CD4-positive, alpha-beta T cell (primary cell): ENCODE measurements at regions not wholly inside any gene's neighbourhood (a gene's known extent, or its start where the extent isn't known, plus 50 kb on each side); places are given as distances from the start of the nearest gene placed in this dataset.

Experiments used
- ATAC-seq: fragments of 200-7000 bp; cut with Tn5 transposase; one replicate; pipeline ENCODE4 v1.10.0; 2022; ENCODE audit warnings: mild to moderate bottlenecking; ENCODE audit not compliant: poor library complexity
- CTCF ChIA-PET: fragments of 350-600 bp; sonication (Branson Sonifier 250); formaldehyde crosslinking; loops from one replicate; lab custom pipeline; 2021; ENCODE audit warnings: antibody characterized with exemption, inconsistent platforms; lab: Charles Lee
- POLR2A ChIA-PET: fragments of 350-600 bp; sonication (Branson Sonifier 250); formaldehyde crosslinking; loops from one replicate; lab custom pipeline; 2021; ENCODE audit warnings: antibody characterized with exemption, inconsistent platforms; lab: Charles Lee
- DNase-seq, 14 experiments: peaks; one replicate each; pipeline ENCODE4 v3.0.0-alpha.2; 2013 to 2020; ENCODE audit warnings: mixed read lengths in 2 of 14
- H3K27ac ChIP-seq, 2 donors: one replicate each; pipeline versions ENCODE4 v1.5.1 to v1.7.0; 2013; ENCODE audit warnings: low read length in 2 of 2, low read depth in 1 of 2, mild to moderate bottlenecking in 1 of 2
- H3K27me3 ChIP-seq, 2 experiments: 1 replicate in 1 of 2; 2 replicates in 1 of 2; pipeline versions ENCODE4 v1.6.1 to v1.7.0; 2013; ENCODE audit warnings: low read length in 2 of 2, control low read depth in 1 of 2, mild to moderate bottlenecking in 1 of 2, moderate library complexity in 1 of 2; ENCODE audit not compliant: insufficient read depth in 2 of 2, control insufficient read depth in 1 of 2
- H3K36me3 ChIP-seq: one replicate; pipeline ENCODE4 v1.6.1; 2013; ENCODE audit warnings: low read length, control low read depth; ENCODE audit not compliant: insufficient read depth
- H3K4me1 ChIP-seq: one replicate; pipeline ENCODE4 v1.6.1; 2013; ENCODE audit warnings: low read length, control low read depth; ENCODE audit not compliant: insufficient read depth
- H3K4me3 ChIP-seq: one replicate; pipeline ENCODE4 v1.5.1; 2013; ENCODE audit warnings: mild to moderate bottlenecking, low read length, moderate library complexity
- H3K9me3 ChIP-seq, 2 experiments: 1 replicate in 1 of 2; 2 replicates in 1 of 2; pipeline versions ENCODE4 v1.6.1 to v1.7.0; 2013; ENCODE audit warnings: low read length in 2 of 2, mild to moderate bottlenecking in 2 of 2, control low read depth in 1 of 2, moderate library complexity in 1 of 2; ENCODE audit not compliant: control insufficient read depth in 1 of 2, insufficient read depth in 1 of 2
- H3K27ac Mint-ChIP-seq: one replicate; pipeline ENCODE4 v1.8.0; 2020; ENCODE audit warnings: mixed read lengths
- H3K27me3 Mint-ChIP-seq: one replicate; pipeline ENCODE4 v1.8.0; 2021; ENCODE audit warnings: mixed read lengths
- H3K36me3 Mint-ChIP-seq: one replicate; pipeline ENCODE4 v1.8.0; 2021; ENCODE audit warnings: low read depth, mixed read lengths
- H3K4me1 Mint-ChIP-seq: one replicate; pipeline ENCODE4 v1.8.0; 2021; ENCODE audit warnings: low read depth, mixed read lengths
- H3K4me3 Mint-ChIP-seq: one replicate; pipeline ENCODE4 v1.8.0; 2020; ENCODE audit warnings: mild to moderate bottlenecking, mixed read lengths
- H3K9me3 Mint-ChIP-seq: one replicate; pipeline ENCODE4 v1.8.0; 2020; ENCODE audit warnings: mixed read lengths
- intact Hi-C, 2 experiments: fragments of 100-400 bp; cut with DNase I in 1 of 2; cut with micrococcal nuclease in 1 of 2; formaldehyde crosslinking; loops; one replicate each; pipeline versions ENCODE4 v1.15.1 to v1.9.0; 2023 to 2025; cut with DNase I, micrococcal nuclease
- TF ChIP-seq, protein P1 (sequence below): fragments of 200-600 bp; IDR thresholded peaks from one replicate; pipeline ENCODE4 v1.8.0; 2022; ENCODE audit warnings: antibody characterized with exemption, mild to moderate bottlenecking

DNA sequence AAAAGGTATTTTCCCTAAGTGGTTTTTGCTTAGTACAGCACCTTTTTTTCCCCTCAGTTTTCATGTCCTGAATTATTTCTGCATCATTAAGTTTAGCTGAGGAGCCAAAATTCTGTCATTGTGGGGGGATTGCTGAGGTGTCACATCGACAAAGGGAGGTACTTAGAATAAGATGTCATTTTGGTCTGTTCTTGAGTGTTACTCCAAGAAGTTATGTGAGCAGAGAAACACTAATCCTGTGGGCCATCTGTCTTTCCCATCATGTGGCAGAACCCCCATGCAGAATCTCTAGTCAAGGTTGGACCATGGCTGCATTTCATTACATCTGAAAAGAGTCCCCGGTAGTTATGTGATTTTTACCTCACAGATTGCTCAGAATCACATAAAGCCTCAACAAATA lies 167.8 kb upstream of the CENPW start:
- Histone ChIP-seq H3K27ac (no peak overlapping the region), H3K9me3 (no peaks in the 10 kb centered on the region), H3K4me3 (no peak overlapping the region), H3K4me1 (no peaks in the 10 kb centered on the region), H3K36me3 (no peaks in the 10 kb centered on the region), H3K27me3 (no peaks in the 10 kb centered on the region)
- Mint-ChIP-seq H3K9me3 (no peaks in the 10 kb centered on the region), H3K27me3 (no peaks in the 10 kb centered on the region), H3K27ac (no peak overlapping the region), H3K4me1 (no peaks in the 10 kb centered on the region), H3K36me3 (no peaks in the 10 kb centered on the region), H3K4me3 (no peak overlapping the region)
- CTCF ChIA-PET, result no interaction called here
- TF ChIP-seq, protein P1, sequence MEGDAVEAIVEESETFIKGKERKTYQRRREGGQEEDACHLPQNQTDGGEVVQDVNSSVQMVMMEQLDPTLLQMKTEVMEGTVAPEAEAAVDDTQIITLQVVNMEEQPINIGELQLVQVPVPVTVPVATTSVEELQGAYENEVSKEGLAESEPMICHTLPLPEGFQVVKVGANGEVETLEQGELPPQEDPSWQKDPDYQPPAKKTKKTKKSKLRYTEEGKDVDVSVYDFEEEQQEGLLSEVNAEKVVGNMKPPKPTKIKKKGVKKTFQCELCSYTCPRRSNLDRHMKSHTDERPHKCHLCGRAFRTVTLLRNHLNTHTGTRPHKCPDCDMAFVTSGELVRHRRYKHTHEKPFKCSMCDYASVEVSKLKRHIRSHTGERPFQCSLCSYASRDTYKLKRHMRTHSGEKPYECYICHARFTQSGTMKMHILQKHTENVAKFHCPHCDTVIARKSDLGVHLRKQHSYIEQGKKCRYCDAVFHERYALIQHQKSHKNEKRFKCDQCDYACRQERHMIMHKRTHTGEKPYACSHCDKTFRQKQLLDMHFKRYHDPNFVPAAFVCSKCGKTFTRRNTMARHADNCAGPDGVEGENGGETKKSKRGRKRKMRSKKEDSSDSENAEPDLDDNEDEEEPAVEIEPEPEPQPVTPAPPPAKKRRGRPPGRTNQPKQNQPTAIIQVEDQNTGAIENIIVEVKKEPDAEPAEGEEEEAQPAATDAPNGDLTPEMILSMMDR, result no peak
- no peak for ATAC-seq
- intact Hi-C loops, result loop anchor here in 1 of 2 experiments (5.0 kb wide), 1 partner anchor 175 kb away; no protein-coding TSS in a partner anchor
- POLR2A ChIA-PET, result no interaction called here
- no peak for DNase-seq

DNA sequence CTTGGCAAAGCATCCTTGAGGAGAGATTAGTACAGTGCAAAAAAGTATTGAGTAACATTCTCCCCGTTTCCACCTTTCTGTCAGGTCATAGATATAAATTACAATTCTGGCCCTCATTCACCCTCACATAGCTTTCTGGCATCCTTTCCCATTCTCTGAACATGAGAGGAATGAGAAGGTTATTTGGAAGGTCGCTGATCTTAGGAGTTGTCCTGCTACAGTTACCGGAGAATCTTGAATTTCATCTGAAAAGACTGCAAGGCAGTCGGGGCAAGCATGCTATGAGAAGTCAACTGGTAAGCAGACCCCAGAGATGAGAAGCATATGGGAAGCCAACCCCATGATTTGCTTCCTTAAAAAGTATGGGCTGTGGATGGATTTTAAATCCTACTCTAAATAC lies 166.7 kb upstream of the CENPW start:
- intact Hi-C loops, result loop anchor here in 1 of 2 experiments (5.0 kb wide), 1 partner anchor 176 kb away; no protein-coding TSS in a partner anchor
- Histone ChIP-seq H3K4me3 (no peak overlapping the region), H3K27ac (no peak overlapping the region), H3K27me3 (no peaks in the 10 kb centered on the region), H3K9me3 (no peaks in the 10 kb centered on the region), H3K4me1 (no peaks in the 10 kb centered on the region), H3K36me3 (no peaks in the 10 kb centered on the region)
- ATAC-seq (no peak), DNase-seq (no peak)
- POLR2A ChIA-PET, result no interaction called here
- H3K4me3 Mint-ChIP-seq, result no peak overlapping the region
- no peaks in the 10 kb centered on the region for H3K4me1 Mint-ChIP-seq
- TF ChIP-seq, protein P1, result no peak
- H3K9me3 Mint-ChIP-seq, result no peaks in the 10 kb centered on the region
- H3K27ac Mint-ChIP-seq, result no peak overlapping the region
- H3K36me3 Mint-ChIP-seq, result no peaks in the 10 kb centered on the region
- CTCF ChIA-PET, result no interaction called here
- H3K27me3 Mint-ChIP-seq, result no peaks in the 10 kb centered on the region

DNA sequence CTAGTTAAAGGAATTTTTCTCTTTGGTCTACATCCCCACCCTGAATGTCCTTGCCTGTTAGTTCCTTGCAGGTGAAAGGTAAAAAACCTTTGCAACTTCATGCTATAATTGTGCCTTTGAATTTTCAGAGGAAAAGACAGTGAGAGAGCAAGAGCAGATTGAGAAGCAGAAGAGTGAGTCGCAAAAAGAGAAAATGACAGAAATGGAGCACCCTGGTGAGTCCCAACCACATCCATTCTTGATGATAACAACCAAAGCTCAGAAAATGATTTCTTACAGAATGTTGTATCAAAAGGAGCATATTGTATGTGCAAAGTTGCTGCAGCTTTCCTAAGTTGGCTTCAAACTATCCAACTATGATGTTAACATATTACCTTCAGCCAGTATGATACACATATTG lies 165.2 kb upstream of the CENPW start:
- no peaks in the 10 kb centered on the region for H3K27me3 Mint-ChIP-seq
- ChIA-PET CTCF (interaction anchor here (0.5 kb wide), 1 partner anchor 728 kb away, joined by 3 read pairs; no protein-coding TSS in a partner anchor), POLR2A (no interaction called here)
- no peaks in the 10 kb centered on the region for H3K36me3 Mint-ChIP-seq
- DNase-seq (no peak), ATAC-seq (no peak)
- no peak overlapping the region for H3K4me3 Mint-ChIP-seq
- H3K4me1 ChIP-seq, result no peaks in the 10 kb centered on the region
- no peaks in the 10 kb centered on the region for H3K36me3 ChIP-seq
- no peak overlapping the region for H3K27ac ChIP-seq
- H3K27ac Mint-ChIP-seq, result no peak overlapping the region
- H3K4me1 Mint-ChIP-seq, result no peaks in the 10 kb centered on the region
- H3K27me3 ChIP-seq, result no peaks in the 10 kb centered on the region
- no peaks in the 10 kb centered on the region for H3K9me3 ChIP-seq
- intact Hi-C loops, result loop anchor here in 1 of 2 experiments (5.0 kb wide), 1 partner anchor 177 kb away; no protein-coding TSS in a partner anchor
- TF ChIP-seq, protein P1, result no peak
- H3K4me3 ChIP-seq, result no peak overlapping the region
- no peaks in the 10 kb centered on the region for H3K9me3 Mint-ChIP-seq
